GM19328 (cell line): ENCODE measurements at regions not wholly inside any gene's neighbourhood (a gene's known extent, or its start where the extent isn't known, plus 50 kb on each side); places are given as distances from the start of the nearest gene placed in this dataset.
"Not testable (repeated sequence)": the region's sequence is repeated elsewhere in the genome, so short reads cannot be mapped to it uniquely, and the experiment has no call there.

ENCODE experiments used
- ATAC-seq: cut with Tn5 transposase; IDR thresholded peaks from one replicate; pipeline ENCODE4 v1.9.1; 2021; ENCODE audit warnings: mild to moderate bottlenecking, moderate library complexity; ENCODE audit not compliant: unreplicated experiment

DNA sequence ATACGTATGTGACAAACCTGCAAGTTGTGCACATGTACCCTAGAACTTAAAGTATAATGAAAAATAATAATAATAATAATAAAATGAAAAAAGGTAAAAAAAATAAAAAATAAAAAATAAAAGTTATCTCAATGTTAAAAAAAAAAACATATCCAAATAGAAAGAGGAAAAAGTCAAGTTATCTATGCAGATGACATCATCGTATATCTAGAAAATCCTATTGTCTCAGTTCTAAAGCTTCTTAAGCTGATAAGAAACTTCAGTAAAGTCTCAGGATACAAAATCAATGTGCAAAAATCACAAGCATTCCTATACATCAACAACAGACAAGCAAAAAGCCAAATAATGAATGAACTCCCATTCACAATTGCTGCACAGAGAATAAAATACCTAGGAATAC, 466.6 kb upstream of the PHF14 start:
- no peak for ATAC-seq

GRCh38 chr7:10521306-10521705, 452.4 kb upstream of the PHF14 start:
- no peak for ATAC-seq

GRCh38 chr7:10533429-10533828, 440.2 kb upstream of the PHF14 start:
- ATAC-seq, result not testable (repeated sequence)

GRCh38 chr7:10536561-10536960, 437.1 kb upstream of the PHF14 start:
- no peak for ATAC-seq

- ATAC-seq, result no peak
These were observed 435.9 kb upstream of the PHF14 start for GRCh38 chr7:10537764-10538163.

- no peak for ATAC-seq
These were observed 416.3 kb upstream of the PHF14 start for GRCh38 chr7:10557375-10557774.

DNA sequence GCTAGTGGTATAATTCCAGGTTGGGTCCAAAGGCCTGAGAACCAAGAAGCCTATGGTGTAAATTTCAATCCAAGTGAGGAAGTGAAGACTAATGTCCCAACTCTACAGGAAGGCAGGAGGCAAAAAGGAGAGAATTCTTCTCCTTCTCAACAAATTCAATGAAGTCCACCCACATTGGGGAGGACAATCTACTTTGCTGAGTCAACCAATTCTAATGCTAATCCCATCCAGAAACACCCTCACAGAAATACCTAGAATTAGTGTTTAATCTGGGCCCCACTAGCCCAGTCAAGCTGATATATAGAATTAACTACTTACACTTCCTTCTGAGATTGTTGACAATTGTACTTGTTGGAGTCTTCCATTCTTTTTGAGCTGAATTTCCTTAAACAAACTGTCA, 413.2 kb upstream of the PHF14 start:
- ATAC-seq, result no peak

DNA sequence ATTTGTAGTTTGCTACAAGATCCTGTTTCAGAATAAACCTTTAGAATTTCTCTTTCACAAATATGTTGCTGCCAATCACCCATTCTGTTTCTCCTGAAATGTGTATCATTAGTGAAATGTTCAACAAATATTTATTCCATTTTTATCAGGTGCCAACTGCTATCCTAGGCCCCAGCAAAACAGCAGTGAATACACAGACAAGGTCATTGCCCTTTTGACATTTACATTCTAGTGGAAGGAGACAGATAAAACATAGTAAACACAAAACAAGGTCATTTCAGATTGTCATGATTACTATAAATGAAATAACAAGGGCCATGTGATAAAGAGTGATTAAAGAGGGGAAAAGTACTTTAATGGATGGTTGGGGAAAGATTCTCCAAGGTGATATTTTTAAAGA, 404.8 kb upstream of the PHF14 start:
- ATAC-seq, result no peak

- ATAC-seq, result no peak
These were observed 401.9 kb upstream of the PHF14 start for GRCh38 chr7:10571759-10572158.

- no peak for ATAC-seq
These were observed 395.8 kb upstream of the PHF14 start for GRCh38 chr7:10577866-10578374.

- no peak for ATAC-seq
These were observed 394.1 kb upstream of the PHF14 start for GRCh38 chr7:10579561-10579960.

- ATAC-seq, result no peak
These were observed 388.8 kb upstream of the PHF14 start for GRCh38 chr7:10584886-10585285.

- no peak for ATAC-seq
These were observed 385.6 kb upstream of the PHF14 start for GRCh38 chr7:10588084-10588483.

- ATAC-seq, result no peak
These were observed 381.1 kb upstream of the PHF14 start for GRCh38 chr7:10592604-10593003.

- no peak for ATAC-seq
These were observed 380.6 kb upstream of the PHF14 start for GRCh38 chr7:10593080-10593479.

DNA sequence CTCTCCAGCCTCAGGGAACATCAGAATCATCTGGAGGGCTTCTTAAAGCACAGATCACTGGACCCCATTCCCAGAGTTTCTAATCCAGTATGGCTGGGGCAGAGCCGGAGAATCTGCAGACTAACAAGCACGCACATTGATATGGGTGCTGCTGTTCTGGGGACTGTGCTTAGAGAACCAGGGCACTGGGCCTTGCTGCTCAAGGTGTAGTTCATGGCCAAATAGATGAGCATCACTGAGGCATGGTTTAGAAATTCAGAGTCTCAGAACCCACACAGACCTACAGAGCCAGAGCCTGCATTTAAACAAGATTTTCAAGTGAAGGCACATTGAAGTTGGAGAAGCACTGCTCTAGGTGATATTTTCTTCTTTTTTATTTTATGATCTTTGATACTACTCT, 376.8 kb upstream of the PHF14 start:
- ATAC-seq, result no peak

DNA sequence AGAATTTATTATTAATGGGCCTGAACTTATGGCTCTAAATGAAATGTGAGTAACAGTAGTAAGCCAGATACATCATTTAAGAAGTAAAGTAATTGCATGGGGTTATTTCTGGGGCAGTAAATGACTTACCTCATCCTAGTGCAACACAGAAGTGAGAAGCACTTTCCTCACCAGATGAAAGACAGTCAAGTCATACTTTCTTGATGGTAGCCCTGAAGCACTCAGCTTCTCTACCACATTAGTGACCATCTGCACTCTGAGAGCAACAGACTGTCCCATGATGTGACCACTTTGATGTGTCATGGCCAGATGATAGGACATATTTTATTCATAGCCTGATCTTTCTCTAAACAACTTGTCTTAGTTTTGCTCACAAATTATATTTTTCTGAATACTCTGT, 369.5 kb upstream of the PHF14 start:
- ATAC-seq, result no peak

DNA sequence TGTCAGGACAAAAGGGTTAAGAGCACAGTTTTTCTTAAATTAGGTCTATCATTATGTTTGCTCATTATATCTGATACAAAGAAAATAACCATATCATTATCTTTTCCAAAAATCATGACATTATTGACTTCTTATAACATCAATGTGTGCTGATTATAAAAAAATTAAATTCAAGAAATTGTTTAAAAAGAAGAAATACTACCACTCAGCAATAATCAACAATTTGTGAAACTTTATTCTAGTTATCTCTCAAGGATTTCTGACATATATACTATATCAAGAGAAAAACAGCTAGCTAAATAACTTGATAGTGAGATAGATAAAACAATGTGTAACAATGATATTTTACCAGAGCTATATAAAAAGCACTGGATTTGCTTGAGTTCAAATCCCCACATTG, 360.7 kb upstream of the PHF14 start:
- ATAC-seq, result no peak

DNA sequence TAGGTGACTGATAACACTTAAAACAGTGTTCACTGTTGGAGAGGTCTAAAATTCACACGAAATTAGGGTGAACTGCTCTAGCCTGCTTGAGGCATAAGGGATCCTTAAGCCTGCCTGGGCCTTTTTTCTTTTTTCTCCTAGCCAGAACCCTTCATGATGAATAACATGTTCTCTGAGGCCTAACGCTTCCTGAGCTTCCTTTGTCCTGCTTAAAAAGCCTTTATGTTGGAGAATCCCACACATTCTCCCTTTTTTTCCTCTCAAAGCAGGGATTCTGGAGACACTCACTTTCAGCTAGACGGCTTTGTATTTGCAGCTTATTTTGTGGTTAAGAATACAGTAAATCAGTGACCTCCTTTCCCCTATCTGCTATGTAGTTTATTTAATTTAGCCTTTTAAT, 354.7 kb upstream of the PHF14 start:
- ATAC-seq, result no peak

GRCh38 chr7:10632712-10633111, 341.0 kb upstream of the PHF14 start:
- no peak for ATAC-seq

GRCh38 chr7:10634239-10634638, 339.4 kb upstream of the PHF14 start:
- no peak for ATAC-seq

DNA sequence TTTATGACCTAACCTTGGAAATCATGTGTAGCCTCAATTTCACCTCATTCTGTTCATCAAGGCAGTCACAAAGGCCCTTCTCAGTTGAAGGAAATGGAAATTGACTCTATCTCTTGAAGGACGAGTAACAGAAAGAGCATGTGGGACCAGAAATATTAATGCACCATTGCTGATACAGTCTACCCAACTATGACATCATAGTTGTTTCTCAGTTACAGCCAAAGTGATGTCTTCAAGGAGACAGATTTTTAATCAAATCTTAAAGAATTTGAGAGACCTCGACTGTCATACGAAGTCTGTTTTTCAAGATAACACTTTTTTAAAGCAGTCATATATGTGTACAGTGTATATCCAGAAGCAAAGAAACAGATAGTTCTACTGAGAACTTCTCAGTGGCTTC, 335.7 kb upstream of the PHF14 start:
- ATAC-seq, result no peak

DNA sequence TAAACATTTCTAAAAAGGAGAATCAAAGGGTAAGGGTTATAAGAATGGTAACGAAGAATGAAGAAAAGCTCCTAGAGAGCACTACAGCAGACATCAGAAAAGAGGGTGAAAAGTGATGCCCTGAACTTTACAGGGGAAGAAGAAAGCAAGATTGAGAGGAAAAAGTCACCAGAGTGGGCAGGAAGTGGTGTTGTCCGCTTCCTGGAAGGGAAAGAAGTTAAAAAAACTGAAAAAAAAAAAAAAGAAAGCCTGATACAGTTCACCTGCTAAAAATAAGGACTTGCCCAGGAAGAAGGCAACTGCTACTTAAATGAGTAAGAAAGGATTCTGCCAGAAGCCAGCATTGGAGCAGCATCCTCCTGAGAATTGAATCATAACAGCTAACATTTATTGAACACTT, 330.1 kb upstream of the PHF14 start:
- ATAC-seq, result no peak

- ATAC-seq, result no peak
These were observed 328.8 kb upstream of the PHF14 start for GRCh38 chr7:10644849-10645248.
